ENCODE measurements at regions not wholly inside any gene's neighbourhood (a gene's known extent, or its start where the extent isn't known, plus 50 kb on each side); places are given as distances from the start of the nearest gene placed in this dataset.
"Not testable (repeated sequence)": the region's sequence is repeated elsewhere in the genome, so short reads cannot be mapped to it uniquely, and the experiment has no call there.

- DNase-seq = not testable (repeated sequence)
These were observed 275.5 kb upstream of the FRG2C start for GRCh38 chr3:75388486-75389124.

- DNase-seq = not testable (repeated sequence)
These were observed 270.8 kb upstream of the FRG2C start for GRCh38 chr3:75393288-75393694.

- not testable (repeated sequence) for DNase-seq
These were observed 270.0 kb upstream of the FRG2C start for GRCh38 chr3:75394102-75394501.

- not testable (repeated sequence) for DNase-seq
These were observed 269.4 kb upstream of the FRG2C start for GRCh38 chr3:75394562-75395360.

- peak in 2 of 56 donors; percentile 3 to 6 for DNase-seq
These were observed 268.4 kb upstream of the FRG2C start for GRCh38 chr3:75395580-75396315.

GRCh38 chr3:75396316-75396802, 267.8 kb upstream of the FRG2C start:
- DNase-seq = peak in 2 of 56 donors; percentile 3 to 5

- DNase-seq = not testable (repeated sequence)
These were observed 266.6 kb upstream of the FRG2C start for GRCh38 chr3:75397486-75397885.

GRCh38 chr3:75422101-75422945, 241.8 kb upstream of the FRG2C start:
- peak in 22 of 56 donors; percentile 1 to 62 (median 16) for DNase-seq

GRCh38 chr3:75425379-75425778, 238.7 kb upstream of the FRG2C start:
- not testable (repeated sequence) for DNase-seq

GRCh38 chr3:75427486-75427885, 236.6 kb upstream of the FRG2C start:
- peak in 1 of 56 donors; percentile 7 for DNase-seq

GRCh38 chr3:75427906-75428305, 236.2 kb upstream of the FRG2C start:
- not testable (repeated sequence) for DNase-seq

GRCh38 chr3:75429561-75430220, 234.4 kb upstream of the FRG2C start:
- DNase-seq = peak in 47 of 56 donors; percentile 2 to 82 (median 30)

- not testable (repeated sequence) for DNase-seq
These were observed 233.7 kb upstream of the FRG2C start for GRCh38 chr3:75430406-75430805.

- not testable (repeated sequence) for DNase-seq
These were observed 233.0 kb upstream of the FRG2C start for GRCh38 chr3:75431120-75431519.

GRCh38 chr3:75432466-75432865, 231.7 kb upstream of the FRG2C start:
- not testable (repeated sequence) for DNase-seq

GRCh38 chr3:75432885-75433284, 231.2 kb upstream of the FRG2C start:
- DNase-seq = peak in 1 of 56 donors; percentile 5

GRCh38 chr3:75433295-75433694, 230.8 kb upstream of the FRG2C start:
- DNase-seq = not testable (repeated sequence)

- peak in 15 of 56 donors; percentile 16 to 53 (median 32) for DNase-seq
These were observed 229.7 kb upstream of the FRG2C start for GRCh38 chr3:75434276-75434912.
